ENCODE measurements at regions not wholly inside any gene's neighbourhood (a gene's known extent, or its start where the extent isn't known, plus 50 kb on each side); places are given as distances from the start of the nearest gene placed in this dataset.

DNA sequence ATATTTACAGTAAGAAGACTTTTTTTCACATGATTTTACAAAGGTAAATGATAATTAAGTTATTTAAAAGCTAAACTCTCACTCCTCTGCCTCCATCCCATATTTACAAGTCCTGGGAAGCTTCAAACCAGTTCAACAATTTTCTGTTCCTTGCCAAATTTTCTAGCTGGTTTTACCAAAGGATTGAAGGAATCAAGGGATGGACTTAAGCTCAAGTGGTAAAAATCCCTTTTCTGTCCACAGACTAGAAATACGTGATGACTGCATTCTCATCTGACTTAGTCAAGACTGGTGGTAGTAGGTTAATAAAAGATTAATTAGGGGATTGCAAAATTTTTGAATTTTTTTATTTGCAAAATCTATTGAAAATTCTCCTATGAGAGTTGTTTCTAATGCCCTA, 297.3 kb downstream of the MTX2 start:
- TF ChIP-seq POLR2AphosphoS5 (IDR thresholded peaks at IDR 0.05; ENCODE audit: low read depth, low read length) = no peak
- no peak for TF ChIP-seq TAF1 (IDR thresholded peaks at IDR 0.05; ENCODE audit: low read depth, low read length)
- no peak for TF ChIP-seq PAX5 (IDR thresholded peaks at IDR 0.05; ENCODE audit: insufficient read depth, low read length, severe bottlenecking)
- TF ChIP-seq POLR2A (IDR thresholded peaks at IDR 0.05; ENCODE audit: low read depth, low read length) = no peak

Data from GM12891 (cell line).